ENCODE measurements at regions not wholly inside any gene's neighbourhood (a gene's known extent, or its start where the extent isn't known, plus 50 kb on each side); places are given as distances from the start of the nearest gene placed in this dataset.

- TF ChIP-seq, protein P1, sequence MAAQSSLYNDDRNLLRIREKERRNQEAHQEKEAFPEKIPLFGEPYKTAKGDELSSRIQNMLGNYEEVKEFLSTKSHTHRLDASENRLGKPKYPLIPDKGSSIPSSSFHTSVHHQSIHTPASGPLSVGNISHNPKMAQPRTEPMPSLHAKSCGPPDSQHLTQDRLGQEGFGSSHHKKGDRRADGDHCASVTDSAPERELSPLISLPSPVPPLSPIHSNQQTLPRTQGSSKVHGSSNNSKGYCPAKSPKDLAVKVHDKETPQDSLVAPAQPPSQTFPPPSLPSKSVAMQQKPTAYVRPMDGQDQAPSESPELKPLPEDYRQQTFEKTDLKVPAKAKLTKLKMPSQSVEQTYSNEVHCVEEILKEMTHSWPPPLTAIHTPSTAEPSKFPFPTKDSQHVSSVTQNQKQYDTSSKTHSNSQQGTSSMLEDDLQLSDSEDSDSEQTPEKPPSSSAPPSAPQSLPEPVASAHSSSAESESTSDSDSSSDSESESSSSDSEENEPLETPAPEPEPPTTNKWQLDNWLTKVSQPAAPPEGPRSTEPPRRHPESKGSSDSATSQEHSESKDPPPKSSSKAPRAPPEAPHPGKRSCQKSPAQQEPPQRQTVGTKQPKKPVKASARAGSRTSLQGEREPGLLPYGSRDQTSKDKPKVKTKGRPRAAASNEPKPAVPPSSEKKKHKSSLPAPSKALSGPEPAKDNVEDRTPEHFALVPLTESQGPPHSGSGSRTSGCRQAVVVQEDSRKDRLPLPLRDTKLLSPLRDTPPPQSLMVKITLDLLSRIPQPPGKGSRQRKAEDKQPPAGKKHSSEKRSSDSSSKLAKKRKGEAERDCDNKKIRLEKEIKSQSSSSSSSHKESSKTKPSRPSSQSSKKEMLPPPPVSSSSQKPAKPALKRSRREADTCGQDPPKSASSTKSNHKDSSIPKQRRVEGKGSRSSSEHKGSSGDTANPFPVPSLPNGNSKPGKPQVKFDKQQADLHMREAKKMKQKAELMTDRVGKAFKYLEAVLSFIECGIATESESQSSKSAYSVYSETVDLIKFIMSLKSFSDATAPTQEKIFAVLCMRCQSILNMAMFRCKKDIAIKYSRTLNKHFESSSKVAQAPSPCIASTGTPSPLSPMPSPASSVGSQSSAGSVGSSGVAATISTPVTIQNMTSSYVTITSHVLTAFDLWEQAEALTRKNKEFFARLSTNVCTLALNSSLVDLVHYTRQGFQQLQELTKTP (IDR thresholded peaks at IDR 0.05; ENCODE audit: low read depth in 1 of 2, partially characterized antibody in 2 of 2) = no peak
- no peak for TF ChIP-seq SRSF7 (optimal IDR thresholded peaks at IDR 0.05; ENCODE audit: low read depth, low read length)
These were observed 160.2 kb downstream of the URI1 start (continued) for GRCh38 chr19:30102239-30102638.

DNA sequence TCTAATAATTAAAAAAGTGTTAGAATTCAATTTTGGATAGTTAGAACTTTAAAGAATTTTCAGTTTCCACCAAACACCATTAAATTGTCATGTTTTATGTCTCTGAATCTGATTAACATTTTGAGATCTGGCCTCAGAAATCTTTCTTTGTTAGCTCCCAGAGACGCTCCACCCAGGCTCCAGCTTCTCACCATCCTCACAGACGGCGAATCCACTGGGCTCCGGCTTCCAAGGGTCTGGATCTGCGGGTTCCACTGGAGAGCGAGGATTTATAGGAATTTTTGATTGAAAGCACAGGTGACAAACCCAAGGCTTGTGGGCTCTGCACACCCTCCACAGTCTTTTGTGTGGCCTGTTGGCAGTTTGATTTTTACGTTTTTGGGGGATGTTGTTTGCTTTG is 160.6 kb downstream of the URI1 start:
- no TSS peak for BruUV-seq (replicated peaks)
- H3K27ac ChIP-seq (ENCODE audit: extremely low read depth, low read depth, low read length) = no peak overlapping the region
- H3K9me3 ChIP-seq (replicated peaks; ENCODE audit: control insufficient read depth, insufficient read depth, low read depth, low read length) = no peaks in the 10 kb centered on the region
- intact Hi-C loops (cut with micrococcal nuclease) (no loop called here), in situ Hi-C loops (cut with MboI) (no loop called here)
- H3K36me3 ChIP-seq (ENCODE audit: control insufficient read depth, insufficient read depth, low read length) = no peaks in the 10 kb centered on the region
- no peaks in the 10 kb centered on the region for H3K9me1 ChIP-seq (ENCODE audit: control insufficient read depth, insufficient read depth, low read length)
- H3K4me3 ChIP-seq = no peak overlapping the region
- H3K4me2 ChIP-seq (ENCODE audit: insufficient read depth, low read length) = no peak overlapping the region
- no peak overlapping the region for H2AFZ ChIP-seq (ENCODE audit: low read depth, low read length)
- ChIA-PET POLR2A (interaction anchor here (0.6 to 1.1 kb wide), 2 partner anchors 10 to 375 kb away, joined by 3 read pairs; no protein-coding TSS in a partner anchor), CTCF (ENCODE audit: low intra/inter-chr PET ratio) (no interaction called here)
- FAIRE-seq (no peak), ATAC-seq (no peak), DNase-seq (ENCODE audit: extremely low read depth in 1 of 4, low spot score in 3 of 4) (no peak)
- H3K27me3 ChIP-seq (ENCODE audit: control insufficient read depth in 2 of 2, insufficient read depth in 2 of 2, low read length in 2 of 2) = peaks cover 2 to 28% of the 10 kb centered on the region in 2 experiments; a peak in 2 of 5 replicates
- no peaks in the 10 kb centered on the region for H3K4me1 ChIP-seq (replicated peaks in 1 of 2; ENCODE audit: control insufficient read depth in 2 of 2, insufficient read depth in 2 of 2, low read length in 2 of 2)
- H4K20me1 ChIP-seq (replicated peaks; ENCODE audit: control insufficient read depth, insufficient read depth, low read length) = no peaks in the 10 kb centered on the region; the same call in 1 of the 2 replicates
- no peak overlapping the region for H3K9ac ChIP-seq (ENCODE audit: insufficient read depth in 1 of 2, low read depth in 2 of 2, low read length in 2 of 2)
- WGBS (ENCODE audit: insufficient coverage, low coverage, missing lambda C conversion rate) = 2% methylated on average over 7 of the region's 7 CpGs
- no peaks in the 10 kb centered on the region for H3K79me2 ChIP-seq (ENCODE audit: control insufficient read depth, insufficient read depth, low read length)
- TF ChIP-seq ZKSCAN3 (CRISPR knock-in tag; IDR thresholded peaks at IDR 0.05) (no peak), PBX2 (CRISPR knock-in tag; IDR thresholded peaks at IDR 0.05; ENCODE audit: low read depth) (no peak), PBX2 (tag; conservative IDR thresholded peaks at IDR 0.05; ENCODE audit: low read depth) (no peak), AFF4 (CRISPR knock-in tag; IDR thresholded peaks at IDR 0.05) (no peak), MYC (IDR thresholded peaks at IDR 0.05; ENCODE audit: low read depth, low read length) (no peak), MYC (CRISPR knock-in tag; IDR thresholded peaks at IDR 0.05; ENCODE audit: borderline replicate concordance, low read depth) (no peak), ELF2 (CRISPR knock-in tag; IDR thresholded peaks at IDR 0.05) (no peak)
- TF ChIP-seq, protein P2, sequence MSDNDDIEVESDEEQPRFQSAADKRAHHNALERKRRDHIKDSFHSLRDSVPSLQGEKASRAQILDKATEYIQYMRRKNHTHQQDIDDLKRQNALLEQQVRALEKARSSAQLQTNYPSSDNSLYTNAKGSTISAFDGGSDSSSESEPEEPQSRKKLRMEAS (CRISPR knock-in tag; IDR thresholded peaks at IDR 0.05) = no peak

All from K562 (cell line).